NT2/D1 (cell line): ENCODE measurements at regions not wholly inside any gene's neighbourhood (a gene's known extent, or its start where the extent isn't known, plus 50 kb on each side); places are given as distances from the start of the nearest gene placed in this dataset.

Experiments
- SUZ12 ChIP-seq: IDR thresholded peaks from 2 replicates; pipeline ENCODE4 v1.6.1; 2011; ENCODE audit not compliant: insufficient read length, insufficient read depth; ENCODE audit errors: extremely low read depth
- YY1 ChIP-seq: IDR thresholded peaks from 2 replicates; pipeline ENCODE4 v1.6.1; 2011; ENCODE audit not compliant: insufficient read length, insufficient read depth

- no peak for TF ChIP-seq YY1
- no peak for TF ChIP-seq SUZ12
These were observed 461.8 kb downstream of the BRD1 start for GRCh38 chr22:49365910-49366309.
